ENCODE measurements at regions not wholly inside any gene's neighbourhood (a gene's known extent, or its start where the extent isn't known, plus 50 kb on each side); places are given as distances from the start of the nearest gene placed in this dataset.

DNA sequence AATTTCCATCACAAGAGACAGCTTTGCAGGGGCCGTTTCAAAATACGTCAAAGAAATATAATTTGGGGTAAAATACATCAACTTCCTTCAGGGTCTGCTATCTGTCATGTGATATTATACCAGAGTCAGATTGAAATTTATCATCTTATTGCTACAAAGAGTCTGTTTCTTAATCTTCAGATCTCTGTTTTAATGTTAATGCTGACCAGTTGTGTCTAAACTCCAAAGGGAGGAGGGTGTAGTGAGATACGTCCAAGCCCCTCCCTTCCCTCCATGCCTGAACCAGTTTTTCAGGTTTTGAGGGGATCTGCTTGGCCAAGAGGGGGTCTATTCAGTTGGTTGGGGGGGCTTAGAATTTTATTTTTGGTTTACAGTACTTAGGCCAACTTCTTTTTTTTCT, 891.6 kb downstream of the GRM8 start:
- TF ChIP-seq EZH2phosphoT487 (IDR thresholded peaks at IDR 0.05; ENCODE audit: unreplicated experiment) (no peak), POLR2AphosphoS5 (IDR thresholded peaks at IDR 0.05; ENCODE audit: low read depth) (no peak)
- TF ChIP-seq, protein P1, sequence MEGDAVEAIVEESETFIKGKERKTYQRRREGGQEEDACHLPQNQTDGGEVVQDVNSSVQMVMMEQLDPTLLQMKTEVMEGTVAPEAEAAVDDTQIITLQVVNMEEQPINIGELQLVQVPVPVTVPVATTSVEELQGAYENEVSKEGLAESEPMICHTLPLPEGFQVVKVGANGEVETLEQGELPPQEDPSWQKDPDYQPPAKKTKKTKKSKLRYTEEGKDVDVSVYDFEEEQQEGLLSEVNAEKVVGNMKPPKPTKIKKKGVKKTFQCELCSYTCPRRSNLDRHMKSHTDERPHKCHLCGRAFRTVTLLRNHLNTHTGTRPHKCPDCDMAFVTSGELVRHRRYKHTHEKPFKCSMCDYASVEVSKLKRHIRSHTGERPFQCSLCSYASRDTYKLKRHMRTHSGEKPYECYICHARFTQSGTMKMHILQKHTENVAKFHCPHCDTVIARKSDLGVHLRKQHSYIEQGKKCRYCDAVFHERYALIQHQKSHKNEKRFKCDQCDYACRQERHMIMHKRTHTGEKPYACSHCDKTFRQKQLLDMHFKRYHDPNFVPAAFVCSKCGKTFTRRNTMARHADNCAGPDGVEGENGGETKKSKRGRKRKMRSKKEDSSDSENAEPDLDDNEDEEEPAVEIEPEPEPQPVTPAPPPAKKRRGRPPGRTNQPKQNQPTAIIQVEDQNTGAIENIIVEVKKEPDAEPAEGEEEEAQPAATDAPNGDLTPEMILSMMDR (conservative IDR thresholded peaks at IDR 0.05; ENCODE audit: low read depth in 2 of 2), result no peak
- TF ChIP-seq, protein P2, sequence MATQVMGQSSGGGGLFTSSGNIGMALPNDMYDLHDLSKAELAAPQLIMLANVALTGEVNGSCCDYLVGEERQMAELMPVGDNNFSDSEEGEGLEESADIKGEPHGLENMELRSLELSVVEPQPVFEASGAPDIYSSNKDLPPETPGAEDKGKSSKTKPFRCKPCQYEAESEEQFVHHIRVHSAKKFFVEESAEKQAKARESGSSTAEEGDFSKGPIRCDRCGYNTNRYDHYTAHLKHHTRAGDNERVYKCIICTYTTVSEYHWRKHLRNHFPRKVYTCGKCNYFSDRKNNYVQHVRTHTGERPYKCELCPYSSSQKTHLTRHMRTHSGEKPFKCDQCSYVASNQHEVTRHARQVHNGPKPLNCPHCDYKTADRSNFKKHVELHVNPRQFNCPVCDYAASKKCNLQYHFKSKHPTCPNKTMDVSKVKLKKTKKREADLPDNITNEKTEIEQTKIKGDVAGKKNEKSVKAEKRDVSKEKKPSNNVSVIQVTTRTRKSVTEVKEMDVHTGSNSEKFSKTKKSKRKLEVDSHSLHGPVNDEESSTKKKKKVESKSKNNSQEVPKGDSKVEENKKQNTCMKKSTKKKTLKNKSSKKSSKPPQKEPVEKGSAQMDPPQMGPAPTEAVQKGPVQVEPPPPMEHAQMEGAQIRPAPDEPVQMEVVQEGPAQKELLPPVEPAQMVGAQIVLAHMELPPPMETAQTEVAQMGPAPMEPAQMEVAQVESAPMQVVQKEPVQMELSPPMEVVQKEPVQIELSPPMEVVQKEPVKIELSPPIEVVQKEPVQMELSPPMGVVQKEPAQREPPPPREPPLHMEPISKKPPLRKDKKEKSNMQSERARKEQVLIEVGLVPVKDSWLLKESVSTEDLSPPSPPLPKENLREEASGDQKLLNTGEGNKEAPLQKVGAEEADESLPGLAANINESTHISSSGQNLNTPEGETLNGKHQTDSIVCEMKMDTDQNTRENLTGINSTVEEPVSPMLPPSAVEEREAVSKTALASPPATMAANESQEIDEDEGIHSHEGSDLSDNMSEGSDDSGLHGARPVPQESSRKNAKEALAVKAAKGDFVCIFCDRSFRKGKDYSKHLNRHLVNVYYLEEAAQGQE (IDR thresholded peaks at IDR 0.05; ENCODE audit: unreplicated experiment), result no peak

Data from GM23338 (cell line).